HepG2 (cell line): ENCODE measurements at regions not wholly inside any gene's neighbourhood (a gene's known extent, or its start where the extent isn't known, plus 50 kb on each side); places are given as distances from the start of the nearest gene placed in this dataset.

Experiments
- FOXA1 ChIP-seq, 2 experiments: fragments of 450-650 bp in 1 of 2; sonication (generic) in 1 of 2; formaldehyde crosslinking in 1 of 2; IDR thresholded peaks; 2 replicates each; pipeline versions ENCODE4 v1.4.0 to v1.6.1; 2016 to 2020; ENCODE audit warnings: missing genetic modification reagents in 1 of 2
- NKX3-1 ChIP-seq: sonication (generic); formaldehyde crosslinking; IDR thresholded peaks from 2 replicates; pipeline ENCODE4 v1.5.0; 2020; ENCODE audit warnings: missing genetic modification reagents
- NR1H2 ChIP-seq: sonication (generic); formaldehyde crosslinking; IDR thresholded peaks from 2 replicates; pipeline ENCODE4 v1.8.1; 2022; ENCODE audit warnings: low read depth, missing genetic modification reagents, borderline replicate concordance
- STAT5B ChIP-seq: sonication (generic); formaldehyde crosslinking; IDR thresholded peaks from 2 replicates; pipeline ENCODE4 v1.4.0; 2020; ENCODE audit warnings: missing genetic modification reagents
- TBX2 ChIP-seq: sonication (generic); formaldehyde crosslinking; IDR thresholded peaks from 2 replicates; pipeline ENCODE4 v1.5.0; 2020; ENCODE audit warnings: missing genetic modification reagents, mild to moderate bottlenecking, borderline replicate concordance
- ZFP62 ChIP-seq: sonication (generic); formaldehyde crosslinking; IDR thresholded peaks from 2 replicates; pipeline ENCODE4 v1.4.0; 2020; ENCODE audit warnings: missing genetic modification reagents
- ZNF512B ChIP-seq: sonication (generic); formaldehyde crosslinking; IDR thresholded peaks from 2 replicates; pipeline ENCODE4 v1.5.1; 2020; ENCODE audit warnings: missing genetic modification reagents, mild to moderate bottlenecking, borderline replicate concordance
- ZNF704 ChIP-seq: sonication (generic); formaldehyde crosslinking; IDR thresholded peaks from 2 replicates; pipeline ENCODE4 v1.8.1; 2023; ENCODE audit warnings: mild to moderate bottlenecking, inconsistent platforms, moderate library complexity, missing genetic modification reagents, borderline replicate concordance
- ZNF747 ChIP-seq: sonication (generic); formaldehyde crosslinking; IDR thresholded peaks from 2 replicates; pipeline ENCODE4 v1.8.1; 2023; ENCODE audit warnings: missing genetic modification reagents, mild to moderate bottlenecking, borderline replicate concordance

- no peak for TF ChIP-seq ZNF704
- TF ChIP-seq FOXA1 (IDR thresholded peaks at IDR 0.05), result no peak
- no peak for TF ChIP-seq FOXA1 (CRISPR knock-in tag; IDR thresholded peaks at IDR 0.05)
- TF ChIP-seq STAT5B, result no peak
- TF ChIP-seq NKX3-1 (CRISPR knock-in tag), result no peak
- no peak for TF ChIP-seq ZNF747 (CRISPR knock-in tag)
- no peak for TF ChIP-seq NR1H2 (CRISPR knock-in tag)
- 0 out of 2 replicates have a peak, but pooled peaks have one; percentile 25 for TF ChIP-seq TBX2 (CRISPR knock-in tag)
- no peak for TF ChIP-seq ZNF512B (CRISPR knock-in tag)
- no peak for TF ChIP-seq ZFP62
These were observed 72.6 kb upstream of the TARDBP start (continued) for GRCh38 chr1:10939654-10940450.
